Fibroblast of skin of right biceps (primary cell): ENCODE measurements at regions not wholly inside any gene's neighbourhood (a gene's known extent, or its start where the extent isn't known, plus 50 kb on each side); places are given as distances from the start of the nearest gene placed in this dataset.

Experiments used
- DNase-seq: peaks from one replicate; pipeline ENCODE4 v3.0.0-alpha.2; 2013

- no peak for DNase-seq
Observed at GRCh38 chr17:77694391-77695363, 263.8 kb upstream of the TNRC6C start.

- DNase-seq, result no peak
Observed at GRCh38 chr17:77695386-77695785, 263.1 kb upstream of the TNRC6C start.

- DNase-seq, result no peak
Observed at GRCh38 chr17:77696151-77696720, 262.3 kb upstream of the TNRC6C start.

GRCh38 chr17:77696721-77697460 is 261.6 kb upstream of the TNRC6C start:
- DNase-seq, result no peak

GRCh38 chr17:77697480-77698400 is 260.8 kb upstream of the TNRC6C start:
- no peak for DNase-seq

GRCh38 chr17:77698903-77699623 is 259.4 kb upstream of the TNRC6C start:
- DNase-seq, result no peak

GRCh38 chr17:77700165-77700881 is 258.2 kb upstream of the TNRC6C start:
- DNase-seq, result no peak

- no peak for DNase-seq
Observed at GRCh38 chr17:77701996-77702395, 256.5 kb upstream of the TNRC6C start.

- DNase-seq, result no peak
Observed at GRCh38 chr17:77704048-77704815, 254.3 kb upstream of the TNRC6C start.

- no peak for DNase-seq
Observed at GRCh38 chr17:77706938-77707337, 251.6 kb upstream of the TNRC6C start.

- no peak for DNase-seq
Observed at GRCh38 chr17:77707546-77707945, 251.0 kb upstream of the TNRC6C start.

- no peak for DNase-seq
Observed at GRCh38 chr17:77708049-77708448, 250.5 kb upstream of the TNRC6C start.

GRCh38 chr17:77708936-77709335 is 249.6 kb upstream of the TNRC6C start:
- no peak for DNase-seq

- DNase-seq, result no peak
Observed at GRCh38 chr17:77709594-77709993, 248.9 kb upstream of the TNRC6C start.

GRCh38 chr17:77712578-77712977 is 245.9 kb upstream of the TNRC6C start:
- DNase-seq, result no peak

GRCh38 chr17:77716289-77716926 is 242.1 kb upstream of the TNRC6C start:
- DNase-seq, result no peak

- no peak for DNase-seq
Observed at GRCh38 chr17:77717941-77718668, 240.4 kb upstream of the TNRC6C start.

- no peak for DNase-seq
Observed at GRCh38 chr17:77718669-77718961, 239.9 kb upstream of the TNRC6C start.

- no peak for DNase-seq
Observed at GRCh38 chr17:77719806-77720205, 238.7 kb upstream of the TNRC6C start.
